GM19023 (cell line): ENCODE measurements at regions not wholly inside any gene's neighbourhood (a gene's known extent, or its start where the extent isn't known, plus 50 kb on each side); places are given as distances from the start of the nearest gene placed in this dataset.
"Not testable (repeated sequence)": the region's sequence is repeated elsewhere in the genome, so short reads cannot be mapped to it uniquely, and the experiment has no call there.

Experiments
- ATAC-seq: cut with Tn5 transposase; IDR thresholded peaks from one replicate; pipeline ENCODE4 v1.9.1; 2021; ENCODE audit warnings: mild to moderate bottlenecking, moderate library complexity; ENCODE audit not compliant: unreplicated experiment

GRCh38 chr3:22634433-22634832 lies 568.7 kb upstream of the UBE2E2 start:
- ATAC-seq: no peak

- no peak for ATAC-seq
Measured at GRCh38 chr3:22659651-22660475, 543.3 kb upstream of the UBE2E2 start.

DNA sequence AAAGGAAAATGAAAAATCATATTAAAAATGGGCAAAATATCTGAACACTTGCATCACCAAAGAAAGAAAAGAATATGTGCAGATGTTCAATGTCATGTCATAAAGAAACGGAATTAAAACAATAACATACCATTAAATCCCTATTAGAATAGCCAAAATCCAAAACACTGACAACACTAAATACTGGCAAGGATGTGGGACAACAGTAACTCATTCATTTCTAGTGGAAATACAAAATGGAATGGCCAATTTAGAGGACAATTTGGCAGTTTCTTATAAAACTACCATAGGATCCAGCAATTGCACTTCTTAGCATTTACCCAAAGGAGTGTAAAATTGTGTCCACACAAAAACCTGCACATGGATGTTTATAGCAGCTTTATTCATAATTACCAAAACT lies 542.5 kb upstream of the UBE2E2 start:
- ATAC-seq: no peak

DNA sequence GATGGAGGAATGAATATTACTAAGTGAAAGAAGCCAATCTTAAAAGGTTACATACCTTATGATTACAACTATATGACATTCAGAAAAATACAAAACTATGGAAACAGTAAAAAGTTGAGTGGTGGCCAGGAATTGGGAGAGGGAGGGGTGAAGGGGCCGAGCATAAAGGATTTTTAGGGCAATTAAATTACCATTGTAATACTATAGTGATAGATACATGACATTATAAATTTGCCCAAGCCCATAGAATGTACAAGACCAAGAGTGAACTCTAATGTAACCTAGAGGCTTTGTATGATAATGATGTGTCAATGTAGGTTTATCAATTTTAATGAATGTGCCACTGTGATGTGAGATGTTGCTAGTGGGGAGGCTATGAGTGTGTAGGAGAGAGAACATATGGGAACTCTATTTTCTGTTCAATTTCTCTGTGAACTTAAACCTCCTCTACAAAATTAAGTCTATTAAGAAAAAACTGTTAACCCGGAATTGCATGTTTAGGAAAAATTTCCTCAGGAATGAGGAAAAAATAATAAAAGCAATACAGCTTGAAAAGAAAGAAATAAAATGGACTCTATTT lies 541.9 kb upstream of the UBE2E2 start:
- no peak for ATAC-seq

- no peak for ATAC-seq
Measured at GRCh38 chr3:22665528-22665927, 537.6 kb upstream of the UBE2E2 start.

DNA sequence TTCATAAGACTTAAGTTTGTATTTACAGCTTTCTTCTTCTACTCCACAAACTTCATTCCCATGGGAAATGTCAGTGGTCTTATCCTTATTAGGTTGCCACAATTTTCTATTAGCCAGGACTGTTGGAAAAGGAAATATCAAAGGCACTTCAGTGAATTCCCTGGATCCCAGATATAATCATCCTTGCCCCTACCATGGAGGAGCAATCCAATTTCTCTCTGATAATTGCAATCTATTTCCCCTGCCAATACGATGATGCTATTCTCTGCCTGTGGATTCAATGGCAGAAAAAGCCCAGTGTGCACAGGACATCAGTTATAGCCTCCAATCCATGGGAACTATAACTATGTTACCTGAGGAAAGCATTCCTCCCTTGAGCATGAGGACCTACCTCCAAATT lies 536.4 kb upstream of the UBE2E2 start:
- ATAC-seq: no peak

DNA sequence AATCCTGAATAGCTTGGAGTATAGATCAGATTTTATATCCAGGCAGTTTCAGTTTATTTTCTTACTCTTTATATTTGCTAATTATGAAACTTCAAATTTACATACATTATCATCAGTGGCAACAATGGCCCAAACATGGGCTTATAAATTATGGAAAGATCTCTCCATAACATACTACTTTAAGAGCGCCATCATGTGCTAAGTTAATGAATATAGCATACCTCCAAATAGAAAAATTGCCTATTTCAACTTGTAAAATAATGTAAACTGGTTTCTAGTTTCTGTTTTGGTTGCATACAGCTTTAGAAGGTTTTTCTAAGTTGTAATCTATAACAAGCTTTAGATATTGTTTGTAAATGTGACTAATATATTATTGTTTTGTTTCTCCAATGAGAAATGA lies 531.3 kb upstream of the UBE2E2 start:
- no peak for ATAC-seq

DNA sequence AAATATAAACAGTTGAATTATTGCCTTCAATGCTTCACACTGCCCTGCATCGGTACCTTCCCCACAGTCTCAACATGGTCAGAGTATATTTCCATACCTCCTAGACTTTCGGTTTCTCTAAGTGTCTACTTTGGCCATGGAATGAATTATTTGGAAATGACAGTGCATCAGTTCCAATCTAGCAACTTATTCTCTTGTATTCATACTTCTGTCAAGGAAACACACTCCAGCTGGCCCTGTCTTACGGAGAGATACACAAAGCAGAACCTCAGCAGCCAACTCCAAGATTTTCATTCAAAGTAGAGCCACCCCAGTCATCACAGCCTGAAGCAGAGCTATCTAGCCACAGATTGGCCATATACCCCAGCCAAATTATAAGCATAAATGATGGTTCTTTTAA lies 518.4 kb upstream of the UBE2E2 start:
- no peak for ATAC-seq

GRCh38 chr3:22685597-22685996 lies 517.5 kb upstream of the UBE2E2 start:
- no peak for ATAC-seq

DNA sequence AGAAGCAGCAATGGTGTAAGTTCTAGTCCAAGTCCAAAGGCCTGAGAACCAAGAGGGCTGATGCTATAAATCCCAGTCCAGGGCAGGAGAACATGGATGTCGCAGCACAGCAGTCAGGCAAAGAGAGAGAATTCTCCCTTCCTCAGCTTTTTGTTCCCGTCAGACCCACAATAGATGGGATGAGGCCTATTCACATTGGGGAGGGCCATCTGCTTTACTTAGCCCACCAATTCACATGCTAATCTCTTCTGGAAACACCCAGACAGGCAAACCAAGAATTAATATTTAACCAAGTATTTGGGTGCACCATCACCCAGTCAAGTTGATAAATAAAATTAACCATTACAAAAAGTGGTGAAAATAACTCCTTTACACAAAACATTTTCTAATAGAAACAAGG lies 511.7 kb upstream of the UBE2E2 start:
- no peak for ATAC-seq

DNA sequence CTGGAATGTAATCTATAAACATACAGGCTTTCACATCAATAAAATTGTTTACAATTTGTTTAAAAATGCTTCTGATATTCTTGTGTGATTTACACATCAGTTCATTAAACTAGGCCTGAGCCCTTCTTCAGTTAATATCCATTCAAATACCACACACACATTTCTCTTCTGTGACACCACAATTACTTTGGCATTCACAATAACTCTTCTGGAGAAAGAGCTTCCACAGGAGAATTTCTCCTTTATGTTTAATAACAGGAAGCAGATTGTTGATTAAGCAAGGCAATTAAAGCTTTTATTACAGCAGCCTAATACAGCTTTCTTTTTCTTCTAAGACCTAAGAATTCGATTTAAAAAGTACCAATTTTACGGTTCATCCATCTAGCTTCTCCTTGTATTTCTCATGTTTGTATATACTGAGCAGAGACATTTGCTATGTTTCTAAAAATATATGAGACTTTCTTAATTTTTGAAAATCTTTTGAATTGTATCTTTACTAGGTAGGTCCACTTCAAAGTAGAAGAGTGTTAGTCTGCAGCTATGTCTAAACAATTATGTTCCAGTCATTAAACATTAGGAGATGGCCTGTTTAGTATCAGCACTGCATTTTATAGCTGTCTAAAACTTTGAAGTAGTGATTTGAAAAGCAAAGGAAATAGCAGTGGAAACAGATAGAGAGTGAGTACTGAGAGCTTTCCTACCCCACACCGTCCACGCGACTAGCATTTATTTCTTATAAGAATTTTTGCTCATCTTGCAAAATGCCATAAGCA lies 511.1 kb upstream of the UBE2E2 start:
- no peak for ATAC-seq

DNA sequence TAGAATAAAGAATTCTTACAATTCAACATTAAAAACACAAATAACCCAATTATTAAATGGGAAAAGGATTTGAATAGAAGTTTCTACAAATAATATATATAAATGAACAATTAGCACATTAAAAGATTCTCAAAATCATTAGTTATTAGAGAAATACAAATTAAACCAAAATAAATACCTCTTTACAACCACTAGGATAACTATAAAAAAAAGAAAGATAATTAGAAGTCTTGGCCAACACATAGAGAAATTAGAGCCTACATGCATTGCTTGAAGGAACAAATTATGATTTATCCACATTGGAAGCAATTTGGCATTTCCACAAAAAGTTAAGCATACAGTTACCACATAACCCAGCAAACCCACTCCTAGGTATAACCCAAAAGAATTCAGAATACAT lies 502.3 kb upstream of the UBE2E2 start:
- ATAC-seq: no peak

- ATAC-seq: no peak
Measured at GRCh38 chr3:22704166-22704565, 499.0 kb upstream of the UBE2E2 start.

DNA sequence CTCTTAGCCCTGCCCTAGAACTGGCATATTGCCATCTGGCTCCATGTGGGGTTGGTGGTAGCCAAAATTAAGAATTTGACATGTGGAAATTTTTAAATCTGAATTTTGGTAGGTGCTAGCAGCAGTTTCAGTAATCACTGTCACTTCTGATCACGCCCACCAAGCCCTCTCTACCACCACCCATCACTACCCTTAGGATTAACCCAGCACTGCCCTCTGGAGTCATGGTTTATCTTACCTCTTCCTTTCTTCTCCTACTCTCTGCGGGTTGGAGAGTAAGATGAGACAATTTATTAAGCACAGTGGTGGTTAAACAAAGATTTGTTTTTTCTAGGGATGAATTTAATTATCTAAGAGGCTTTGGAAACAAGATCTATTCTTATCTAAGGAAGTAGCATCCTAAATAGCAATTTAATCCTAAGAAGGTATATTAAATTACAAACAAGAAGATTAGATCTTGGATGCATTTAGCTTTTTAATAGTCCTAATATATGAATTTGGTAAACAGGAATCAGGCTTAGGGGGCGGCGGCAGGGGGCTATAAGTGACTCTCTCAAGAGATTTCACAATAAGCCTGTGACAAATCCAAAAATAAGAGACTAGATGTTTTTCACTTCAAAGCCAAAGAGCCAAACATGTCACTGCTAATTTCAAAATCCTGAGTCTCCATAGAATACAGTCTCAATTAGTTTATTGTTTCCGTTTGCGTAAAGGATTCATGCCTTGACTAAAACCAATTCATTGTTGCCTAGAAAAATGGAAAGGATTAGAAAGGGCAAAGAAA lies 498.4 kb upstream of the UBE2E2 start:
- ATAC-seq: no peak

GRCh38 chr3:22706922-22707321 lies 496.2 kb upstream of the UBE2E2 start:
- not testable (repeated sequence) for ATAC-seq

GRCh38 chr3:22713936-22714335 lies 489.2 kb upstream of the UBE2E2 start:
- no peak for ATAC-seq

GRCh38 chr3:22714749-22715148 lies 488.4 kb upstream of the UBE2E2 start:
- no peak for ATAC-seq

- ATAC-seq: no peak
Measured at GRCh38 chr3:22720596-22720995, 482.5 kb upstream of the UBE2E2 start.

DNA sequence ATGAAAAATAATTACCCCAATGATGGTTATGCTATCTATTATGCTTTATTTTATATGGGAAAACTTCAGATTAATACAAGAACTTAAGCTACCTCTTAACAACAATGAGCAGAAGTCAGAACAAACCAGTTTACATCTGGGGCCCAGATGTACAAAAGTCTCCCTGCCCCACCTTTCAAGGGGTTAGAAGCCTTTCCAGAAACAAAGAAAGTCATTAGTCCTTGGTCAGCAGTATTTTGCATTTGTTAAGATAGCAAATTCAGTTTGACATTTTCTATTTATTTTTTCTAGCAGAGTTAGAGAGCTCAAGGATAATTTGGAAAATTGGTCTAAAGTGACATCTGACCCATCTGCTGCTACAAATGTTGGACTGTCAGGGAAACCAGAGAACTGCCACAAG lies 478.7 kb upstream of the UBE2E2 start:
- ATAC-seq: no peak

DNA sequence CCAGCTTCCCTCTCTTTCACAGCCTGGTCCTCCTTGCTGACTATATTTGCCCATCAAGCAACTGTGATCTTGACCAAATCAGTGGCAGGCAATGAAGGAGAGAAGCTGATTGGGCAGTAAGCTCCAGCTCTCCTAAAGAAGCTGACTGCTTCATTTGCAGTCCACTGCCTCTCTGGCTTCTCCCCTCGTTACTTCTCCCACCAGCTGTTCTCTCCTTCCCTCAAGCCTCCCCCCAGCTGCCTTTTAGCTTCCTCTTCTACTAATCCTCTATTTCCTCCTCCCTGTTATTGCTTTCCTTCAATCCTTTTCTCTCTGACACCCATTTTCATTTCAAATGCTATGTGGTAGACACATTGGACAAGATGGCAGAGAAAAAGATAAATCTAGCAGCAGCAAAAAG lies 474.7 kb upstream of the UBE2E2 start:
- ATAC-seq: no peak

- no peak for ATAC-seq
Measured at GRCh38 chr3:22729212-22729611, 473.9 kb upstream of the UBE2E2 start.
